Upper lobe of left lung (tissue), 6 donors: ENCODE measurements at regions not wholly inside any gene's neighbourhood (a gene's known extent, or its start where the extent isn't known, plus 50 kb on each side); places are given as distances from the start of the nearest gene placed in this dataset.

ENCODE experiments used
- ATAC-seq, 2 donors: fragments of 200-7000 bp; cut with Tn5 transposase; one replicate each; pipeline ENCODE4 v1.9.1; 2022; ENCODE audit warnings: mild to moderate bottlenecking in 2 of 2, moderate library complexity in 2 of 2; ENCODE audit not compliant: low FRiP score in 2 of 2
- DNase-seq, 2 donors: peaks; one replicate each; pipeline ENCODE4 v3.0.0-alpha.2; 2019 to 2020
- H3K27ac ChIP-seq, 4 donors: fragments of 200-600 bp; sonication (generic); one replicate each; pipeline ENCODE4 v1.5.1; 2016 to 2019
- H3K27me3 ChIP-seq, 4 donors: fragments of 200-600 bp; sonication (generic); one replicate each; pipeline ENCODE4 v1.5.1; 2017 to 2019
- H3K36me3 ChIP-seq, 4 donors: fragments of 200-600 bp; sonication (generic); one replicate each; pipeline ENCODE4 v1.5.1; 2016 to 2019
- H3K4me1 ChIP-seq, 4 donors: fragments of 200-600 bp; sonication (generic); one replicate each; pipeline ENCODE4 v1.5.1; 2018 to 2019
- H3K4me3 ChIP-seq, 4 donors: fragments of 200-600 bp; sonication (generic); one replicate each; pipeline ENCODE4 v1.5.1; 2017 to 2019; ENCODE audit warnings: mild to moderate bottlenecking in 2 of 4, moderate library complexity in 1 of 4
- H3K9me3 ChIP-seq, 4 donors: fragments of 200-600 bp; sonication (generic); one replicate each; pipeline ENCODE4 v1.5.1; 2018 to 2019
- EP300 ChIP-seq, 4 donors: sonication (generic); formaldehyde crosslinking; IDR thresholded peaks; one replicate each; pipeline ENCODE4 v1.5.1; 2017; ENCODE audit warnings: antibody characterized with exemption in 4 of 4, control low read depth in 2 of 4
- POLR2A ChIP-seq, 4 donors: fragments of 450-650 bp; IDR thresholded peaks; one replicate each; pipeline ENCODE4 v1.5.1; 2016 to 2017; ENCODE audit warnings: antibody characterized with exemption in 4 of 4, mild to moderate bottlenecking in 2 of 4
- POLR2AphosphoS5 ChIP-seq, 2 donors: sonication (generic); formaldehyde crosslinking; IDR thresholded peaks; one replicate each; pipeline ENCODE4 v1.5.1; 2017; ENCODE audit warnings: antibody characterized with exemption in 2 of 2
- WGBS, 2 donors: methylation state at CpG; one replicate each; pipeline ENCODE4 v1.1.5; 2017 to 2018; 5-methylcytosine and 5-hydroxymethylcytosine counted together
- TF ChIP-seq, protein P1 (sequence below), 6 experiments: fragments of 450-650 bp in 4 of 6; fragments of 200-600 bp in 2 of 6; sonication (generic) in 2 of 6; IDR thresholded peaks; one replicate each; pipeline ENCODE4 v1.5.1; 2016 to 2019; ENCODE audit warnings: antibody characterized with exemption in 6 of 6
- donor health status: DM: no; HTN: no; CAD: no; lungs with moderate emphysema.
- donor health status: DM: no; HTN: yes; CAD: no; lungs with severe emphysema.

DNA sequence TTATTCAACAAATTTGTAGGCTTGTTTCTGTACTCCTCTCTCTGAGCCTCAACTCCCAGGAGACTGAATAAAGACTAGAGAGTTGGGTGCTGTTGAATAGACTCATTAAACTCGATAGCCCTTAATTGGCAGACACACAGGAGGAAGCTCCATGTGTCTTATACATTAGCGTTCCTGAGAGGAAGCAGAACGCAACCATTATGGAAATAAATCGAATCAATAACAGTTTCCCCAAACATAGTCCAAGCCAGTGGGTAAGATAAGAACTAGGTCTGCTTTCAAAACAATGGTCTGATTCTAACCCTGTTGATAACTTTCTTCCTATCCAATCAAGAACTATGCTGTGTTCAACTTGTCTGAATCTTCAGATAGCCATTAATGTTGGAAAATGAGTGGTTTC, 118.1 kb upstream of the FNDC3A start:
- Histone ChIP-seq H3K4me3 (no peak overlapping the region), H3K36me3 (no peaks in the 10 kb centered on the region), H3K27me3 (no peaks in the 10 kb centered on the region), H3K4me1 (peaks cover 0 to 5% (median 0%) of the 10 kb centered on the region in 4 donors), H3K9me3 (no peaks in the 10 kb centered on the region), H3K27ac (no peak overlapping the region)
- ATAC-seq (no peak), DNase-seq (no peak)
- TF ChIP-seq POLR2A (IDR thresholded peaks at IDR 0.05) (no peak), POLR2AphosphoS5 (IDR thresholded peaks at IDR 0.05) (no peak), EP300 (IDR thresholded peaks at IDR 0.05) (no peak)
- TF ChIP-seq, protein P1, sequence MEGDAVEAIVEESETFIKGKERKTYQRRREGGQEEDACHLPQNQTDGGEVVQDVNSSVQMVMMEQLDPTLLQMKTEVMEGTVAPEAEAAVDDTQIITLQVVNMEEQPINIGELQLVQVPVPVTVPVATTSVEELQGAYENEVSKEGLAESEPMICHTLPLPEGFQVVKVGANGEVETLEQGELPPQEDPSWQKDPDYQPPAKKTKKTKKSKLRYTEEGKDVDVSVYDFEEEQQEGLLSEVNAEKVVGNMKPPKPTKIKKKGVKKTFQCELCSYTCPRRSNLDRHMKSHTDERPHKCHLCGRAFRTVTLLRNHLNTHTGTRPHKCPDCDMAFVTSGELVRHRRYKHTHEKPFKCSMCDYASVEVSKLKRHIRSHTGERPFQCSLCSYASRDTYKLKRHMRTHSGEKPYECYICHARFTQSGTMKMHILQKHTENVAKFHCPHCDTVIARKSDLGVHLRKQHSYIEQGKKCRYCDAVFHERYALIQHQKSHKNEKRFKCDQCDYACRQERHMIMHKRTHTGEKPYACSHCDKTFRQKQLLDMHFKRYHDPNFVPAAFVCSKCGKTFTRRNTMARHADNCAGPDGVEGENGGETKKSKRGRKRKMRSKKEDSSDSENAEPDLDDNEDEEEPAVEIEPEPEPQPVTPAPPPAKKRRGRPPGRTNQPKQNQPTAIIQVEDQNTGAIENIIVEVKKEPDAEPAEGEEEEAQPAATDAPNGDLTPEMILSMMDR (IDR thresholded peaks at IDR 0.05) = no peak
- WGBS, 2 donors = 73 to 74% methylated on average over 4 of the region's 4 CpGs

DNA sequence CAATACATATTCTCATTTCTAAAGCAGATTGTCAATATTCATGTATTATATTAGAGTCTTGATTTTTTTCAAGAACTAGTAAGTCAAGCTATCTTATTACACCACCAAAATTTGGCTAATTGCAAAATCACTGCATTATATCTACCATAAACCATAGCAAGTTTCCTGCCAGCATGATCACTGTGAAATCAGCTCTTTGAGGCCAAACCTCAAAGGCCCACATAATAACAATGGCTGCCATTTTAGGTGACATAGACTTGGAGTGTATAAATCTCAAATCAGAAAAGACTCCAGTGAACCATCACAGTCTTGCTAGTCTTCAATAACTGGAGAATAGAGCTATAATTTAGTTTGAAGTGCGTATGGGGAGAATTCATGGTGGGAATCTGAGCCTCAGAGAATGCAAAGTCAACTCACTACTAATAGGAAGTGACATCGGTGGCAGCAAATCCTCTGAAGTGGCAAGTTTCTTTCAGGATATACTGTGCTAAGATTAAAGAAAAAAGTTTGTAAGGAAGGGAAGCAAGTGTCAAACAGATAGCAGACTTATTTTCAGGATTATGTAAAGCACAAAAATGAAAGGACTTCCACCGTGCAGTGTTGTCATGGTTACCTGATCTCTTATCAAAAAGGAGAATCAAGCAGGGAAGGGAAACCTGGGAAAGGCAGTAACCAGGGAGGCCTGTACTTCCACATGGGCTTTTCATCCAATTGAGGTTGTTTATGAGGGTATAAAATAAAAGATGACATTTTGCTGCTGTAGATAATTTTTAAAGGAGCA, 117.4 kb upstream of the FNDC3A start:
- 42 to 45% methylated on average over 3 of the region's 3 CpGs for WGBS, 2 donors
- no peaks in the 10 kb centered on the region for H3K36me3 ChIP-seq
- no peak overlapping the region for H3K27ac ChIP-seq
- TF ChIP-seq POLR2A (IDR thresholded peaks at IDR 0.05) = no peak
- no peak for DNase-seq
- ATAC-seq = no peak
- no peak overlapping the region for H3K4me3 ChIP-seq
- H3K9me3 ChIP-seq = no peaks in the 10 kb centered on the region
- peaks cover 0 to 5% (median 0%) of the 10 kb centered on the region in 4 donors for H3K4me1 ChIP-seq
- no peaks in the 10 kb centered on the region for H3K27me3 ChIP-seq

DNA sequence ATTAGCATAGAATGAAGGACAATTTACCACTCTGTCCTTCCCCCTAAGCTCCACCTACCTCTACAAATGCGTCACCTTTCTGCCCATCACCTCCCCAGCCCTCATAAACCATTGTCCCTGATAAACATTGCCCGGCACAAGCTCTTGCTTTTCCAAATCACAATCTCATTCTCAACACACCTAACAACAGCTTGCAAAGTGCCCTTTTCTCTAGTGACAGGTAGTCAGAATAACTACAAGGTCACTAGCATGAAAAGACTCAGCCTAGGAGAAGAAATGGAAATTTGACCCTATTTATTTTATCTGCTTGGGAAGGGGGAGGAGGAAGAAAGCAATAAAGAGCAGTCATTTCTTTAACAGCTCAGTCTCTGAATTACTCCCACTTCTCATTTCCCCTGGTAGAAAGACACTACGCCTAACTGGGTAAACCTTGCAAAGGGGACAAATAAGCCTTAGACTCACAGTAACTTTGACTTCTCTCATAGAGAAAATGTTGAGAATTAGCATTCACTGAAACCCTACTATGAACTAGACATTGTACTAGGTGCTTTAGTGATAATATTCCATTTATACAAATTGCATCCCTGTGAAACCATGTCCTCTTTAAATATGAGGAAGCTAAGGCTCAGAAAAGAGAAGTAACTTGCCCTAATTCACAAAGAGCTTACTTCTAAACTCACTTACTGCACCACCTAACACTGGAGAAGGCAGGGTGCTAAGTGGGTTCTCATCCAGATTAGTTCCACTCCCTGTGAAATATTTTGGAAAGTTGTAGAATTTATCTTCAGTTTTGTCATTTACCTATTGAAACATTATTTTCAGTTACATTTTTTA, 116.2 kb upstream of the FNDC3A start:
- DNase-seq (no peak), ATAC-seq (peak in 1 of 2 donors; percentile 67)
- Histone ChIP-seq H3K9me3 (no peaks in the 10 kb centered on the region), H3K27ac (peak overlapping the region in 1 of 4 donors; percentile 19), H3K27me3 (no peaks in the 10 kb centered on the region), H3K4me1 (peaks cover 0 to 5% (median 0%) of the 10 kb centered on the region in 4 donors), H3K36me3 (no peaks in the 10 kb centered on the region), H3K4me3 (no peak overlapping the region)
- TF ChIP-seq POLR2A (IDR thresholded peaks at IDR 0.05) (peak in 1 of 4 donors; percentile 5), EP300 (IDR thresholded peaks at IDR 0.05) (no peak), POLR2AphosphoS5 (IDR thresholded peaks at IDR 0.05) (no peak)
- TF ChIP-seq, protein P1 (IDR thresholded peaks at IDR 0.05) = no peak
- WGBS, 2 donors = 71 to 78% methylated on average over 3 of the region's 3 CpGs

DNA sequence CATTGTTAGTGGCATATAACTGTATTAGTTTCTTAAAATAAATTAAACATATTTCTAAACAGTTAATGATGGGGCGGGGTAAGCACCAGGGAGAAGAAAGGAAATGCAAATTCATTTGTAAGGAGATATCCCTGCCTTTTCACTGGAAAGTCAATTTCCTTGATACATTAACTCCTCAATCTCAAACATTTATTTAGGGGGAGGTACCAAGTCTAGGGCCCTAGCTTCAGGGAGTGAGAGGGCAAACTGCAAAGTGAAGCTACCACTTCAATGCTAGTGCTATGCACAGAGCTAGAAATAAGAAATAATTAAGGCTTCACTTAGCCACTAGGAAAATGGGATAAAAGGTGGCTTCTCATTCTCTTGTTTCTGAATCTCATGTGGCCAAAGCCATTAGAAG, 115.3 kb upstream of the FNDC3A start:
- no peak for TF ChIP-seq EP300 (IDR thresholded peaks at IDR 0.05)
- TF ChIP-seq POLR2A (IDR thresholded peaks at IDR 0.05) = peak in 1 of 4 donors; percentile 0
- TF ChIP-seq, protein P1 (IDR thresholded peaks at IDR 0.05) = no peak
- no peak for TF ChIP-seq POLR2AphosphoS5 (IDR thresholded peaks at IDR 0.05)
- Histone ChIP-seq H3K27me3 (no peaks in the 10 kb centered on the region), H3K36me3 (no peaks in the 10 kb centered on the region), H3K4me3 (no peak overlapping the region), H3K9me3 (no peaks in the 10 kb centered on the region), H3K27ac (no peak overlapping the region), H3K4me1 (peaks cover 0 to 5% (median 0%) of the 10 kb centered on the region in 4 donors)
- ATAC-seq (no peak), DNase-seq (no peak)
- WGBS, 2 donors = 83 to 93% methylated on average over 1 of the region's 1 CpG

DNA sequence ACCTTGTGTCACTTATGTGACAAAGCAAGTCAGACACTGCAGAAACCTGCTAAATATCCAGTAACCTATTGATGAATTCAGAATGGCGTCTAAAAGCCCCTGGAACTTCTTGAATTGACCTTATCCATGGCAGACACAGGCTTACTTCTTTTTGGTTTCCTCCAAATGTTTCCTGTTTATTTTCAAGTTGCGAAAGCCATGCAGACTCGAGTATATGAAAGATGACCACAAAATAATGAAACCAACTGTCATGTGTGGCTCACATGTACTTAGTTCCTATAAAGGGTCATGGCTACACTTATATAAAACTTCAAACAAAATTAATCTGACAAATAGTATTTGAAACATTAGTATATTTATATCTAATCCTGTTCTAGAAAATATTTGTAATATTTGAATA, 113.1 kb upstream of the FNDC3A start:
- TF ChIP-seq EP300 (IDR thresholded peaks at IDR 0.05) (peak in 1 of 4 donors; percentile 64), POLR2AphosphoS5 (IDR thresholded peaks at IDR 0.05) (peak in 1 of 2 donors; percentile 26), POLR2A (IDR thresholded peaks at IDR 0.05) (no peak)
- DNase-seq = no peak
- peak in 1 of 2 donors; percentile 66 for ATAC-seq
- Histone ChIP-seq H3K9me3 (no peaks in the 10 kb centered on the region), H3K4me1 (peaks cover 0 to 5% (median 0%) of the 10 kb centered on the region in 4 donors), H3K36me3 (no peaks in the 10 kb centered on the region), H3K27me3 (no peaks in the 10 kb centered on the region), H3K4me3 (no peak overlapping the region), H3K27ac (peak overlapping the region in 2 of 4 donors; percentile 28 to 44)
- WGBS, 2 donors = 30 to 32% methylated on average over 3 of the region's 3 CpGs
